H1 (cell line): ENCODE measurements at regions not wholly inside any gene's neighbourhood (a gene's known extent, or its start where the extent isn't known, plus 50 kb on each side); places are given as distances from the start of the nearest gene placed in this dataset.

ENCODE experiments used
- CTCF ChIA-PET: fragments of 300-600 bp; sonication (Branson Sonifier 250); formaldehyde crosslinking; loops from one replicate; lab custom pipeline; 2021; ENCODE audit not compliant: partially characterized antibody; lab: Charles Lee
- POLR2A ChIA-PET: fragments of 300-600 bp; sonication (Branson Sonifier 250); formaldehyde crosslinking; loops from one replicate; lab custom pipeline; 2021; ENCODE audit warnings: inconsistent platforms; ENCODE audit not compliant: partially characterized antibody; lab: Charles Lee
- DNase-seq, 2 experiments: peaks; one replicate each; pipeline versions ENCODE4 v3.0.0 to v3.0.0-alpha.2; 2010 to 2022; ENCODE audit warnings: low spot score in 2 of 2, low read depth in 1 of 2, mixed read lengths in 1 of 2
- FAIRE-seq: peaks from 2 replicates; lab custom pipeline; 2011; peaks lifted over from hg19 to GRCh38; lab: Jason Lieb, UNC
- H2AFZ ChIP-seq: 2 replicates; pipeline ENCODE4 v1.8.1; 2012; ENCODE audit warnings: low read length, inconsistent platforms
- H2AK5ac ChIP-seq: 2 replicates; pipeline ENCODE4 v1.6.1; 2013; ENCODE audit warnings: low read depth, low read length
- H2BK120ac ChIP-seq: replicated peaks from 2 replicates; pipeline ENCODE3; 2013; ENCODE audit warnings: low read depth, low read length, inconsistent platforms
- H2BK12ac ChIP-seq: 2 replicates; pipeline ENCODE4 v1.6.1; 2013; ENCODE audit warnings: low read depth, low read length
- H2BK15ac ChIP-seq: 2 replicates; pipeline ENCODE4 v1.6.1; 2013; ENCODE audit warnings: low read length
- H2BK20ac ChIP-seq: 2 replicates; pipeline ENCODE4 v1.6.1; 2013; ENCODE audit warnings: low read length
- H2BK5ac ChIP-seq: 2 replicates; pipeline ENCODE4 v1.6.1; 2013; ENCODE audit warnings: low read depth, low read length
- H3K14ac ChIP-seq: 2 replicates; pipeline ENCODE4 v1.6.1; 2013; ENCODE audit warnings: inconsistent platforms; ENCODE audit not compliant: insufficient read length
- H3K18ac ChIP-seq: 2 replicates; pipeline ENCODE4 v1.6.1; 2013; ENCODE audit warnings: low read length; ENCODE audit errors: extremely low read depth
- H3K23ac ChIP-seq: 2 replicates; pipeline ENCODE4 v1.6.1; 2013; ENCODE audit warnings: inconsistent platforms; ENCODE audit not compliant: insufficient read length
- H3K23me2 ChIP-seq: 2 replicates; pipeline ENCODE4 v1.6.1; 2013; ENCODE audit warnings: low read depth, low read length
- H3K27ac ChIP-seq: 2 replicates; pipeline ENCODE4 v1.6.1; 2011; ENCODE audit warnings: low read depth, low read length, inconsistent platforms
- H3K27me3 ChIP-seq, 4 experiments: replicated peaks in 1 of 4; 1 replicate in 1 of 4; 2 replicates in 3 of 4; pipeline versions ENCODE4 v1.6.1 to v1.8.1; 2011 to 2013; ENCODE audit warnings: low read length in 3 of 4, mild to moderate bottlenecking in 3 of 4, inconsistent platforms in 2 of 4, mixed read lengths in 2 of 4, moderate library complexity in 1 of 4; ENCODE audit not compliant: control insufficient read depth in 3 of 4, insufficient read depth in 3 of 4; ENCODE audit errors: extremely low read depth in 1 of 4
- H3K36me3 ChIP-seq, 4 experiments: 2 replicates each; pipeline versions ENCODE4 v1.6.1 to v1.8.1; 2011 to 2013; ENCODE audit warnings: mild to moderate bottlenecking in 4 of 4, low read length in 3 of 4, moderate library complexity in 2 of 4, control low read depth in 1 of 4, inconsistent platforms in 1 of 4; ENCODE audit not compliant: insufficient read depth in 4 of 4, control insufficient read depth in 2 of 4
- H3K4ac ChIP-seq: replicated peaks from 2 replicates; pipeline ENCODE3; 2013; ENCODE audit warnings: low read length, low read depth, mixed read lengths, inconsistent platforms; ENCODE audit not compliant: insufficient read length
- H3K4me1 ChIP-seq, 4 experiments: replicated peaks in 1 of 4; 1 replicate in 1 of 4; 2 replicates in 3 of 4; pipeline versions ENCODE4 v1.6.1 to v1.8.1; 2011 to 2013; ENCODE audit warnings: low read length in 3 of 4, inconsistent platforms in 2 of 4, mixed read lengths in 1 of 4; ENCODE audit not compliant: insufficient read depth in 4 of 4, control insufficient read depth in 3 of 4
- H3K4me2 ChIP-seq, 2 experiments: 2 replicates each; pipeline versions ENCODE4 v1.6.1 to v1.8.1; 2011 to 2013; ENCODE audit warnings: low read depth in 2 of 2, low read length in 2 of 2, control low read depth in 1 of 2, inconsistent platforms in 1 of 2, mild to moderate bottlenecking in 1 of 2; ENCODE audit not compliant: insufficient read depth in 1 of 2
- H3K4me3 ChIP-seq, 4 experiments: fragments of 200-600, 300-600 bp in 1 of 4; sonication (generic), shearing (Covaris generic), sonication (Bioruptor Twin) in 1 of 4; 2 replicates each; pipeline versions ENCODE4 v1.5.1 to v1.8.1; 2011 to 2016; ENCODE audit warnings: low read length in 4 of 4, low read depth in 3 of 4, control low read depth in 2 of 4, inconsistent platforms in 2 of 4, mild to moderate bottlenecking in 2 of 4, mixed read lengths in 1 of 4, moderate library complexity in 1 of 4; ENCODE audit not compliant: insufficient read depth in 2 of 4; ENCODE audit errors: extremely low read depth in 1 of 4
- H3K56ac ChIP-seq: replicated peaks from 2 replicates; pipeline ENCODE3; 2013; ENCODE audit warnings: low read depth, mild to moderate bottlenecking, mixed read lengths, low read length, inconsistent platforms; ENCODE audit not compliant: insufficient read length
- H3K79me1 ChIP-seq: 2 replicates; pipeline ENCODE4 v1.6.1; 2013; ENCODE audit warnings: low read depth, low read length, control low read depth
- H3K79me2 ChIP-seq, 2 experiments: 2 replicates each; pipeline versions ENCODE4 v1.6.1 to v1.8.1; 2012 to 2013; ENCODE audit warnings: low read length in 2 of 2, mild to moderate bottlenecking in 2 of 2, inconsistent platforms in 1 of 2; ENCODE audit not compliant: insufficient read depth in 2 of 2, control insufficient read depth in 1 of 2
- H3K9ac ChIP-seq, 4 experiments: replicated peaks in 1 of 4; 1 replicate in 1 of 4; 2 replicates in 3 of 4; pipeline versions ENCODE4 v1.6.1 to v1.8.1; 2011 to 2013; ENCODE audit warnings: low read depth in 3 of 4, low read length in 3 of 4, control low read depth in 2 of 4, mild to moderate bottlenecking in 2 of 4, moderate library complexity in 2 of 4, inconsistent platforms in 1 of 4; ENCODE audit errors: extremely low read depth in 1 of 4
- H3K9me3 ChIP-seq, 2 experiments: 2 replicates each; pipeline versions ENCODE4 v1.6.1 to v1.8.1; 2012 to 2013; ENCODE audit warnings: mild to moderate bottlenecking in 2 of 2, moderate library complexity in 2 of 2, control low read depth in 1 of 2, inconsistent platforms in 1 of 2, low read depth in 1 of 2, low read length in 1 of 2, mixed read lengths in 1 of 2; ENCODE audit not compliant: insufficient read depth in 2 of 2
- H4K20me1 ChIP-seq, 2 experiments: replicated peaks in 1 of 2; 2 replicates each; pipeline versions ENCODE3 to v1.8.1; 2011 to 2013; ENCODE audit warnings: inconsistent platforms in 2 of 2, low read length in 2 of 2, mild to moderate bottlenecking in 1 of 2; ENCODE audit not compliant: insufficient read depth in 2 of 2, control insufficient read depth in 1 of 2
- H4K5ac ChIP-seq: 2 replicates; pipeline ENCODE4 v1.6.1; 2013; ENCODE audit warnings: low read length, low read depth, mixed read lengths, inconsistent platforms; ENCODE audit not compliant: insufficient read length
- H4K8ac ChIP-seq: 2 replicates; pipeline ENCODE4 v1.8.0; 2013; ENCODE audit warnings: mild to moderate bottlenecking, moderate library complexity, low read length, inconsistent platforms; ENCODE audit not compliant: insufficient read depth; ENCODE audit errors: extremely low read depth
- H4K91ac ChIP-seq: replicated peaks from 2 replicates; pipeline ENCODE3; 2013; ENCODE audit warnings: low read length, mixed read lengths, inconsistent platforms; ENCODE audit not compliant: insufficient read length
- CREB1 ChIP-seq: IDR thresholded peaks from 2 replicates; pipeline ENCODE4 v1.6.1; 2012; ENCODE audit warnings: inconsistent platforms
- CTBP2 ChIP-seq: IDR thresholded peaks from 2 replicates; pipeline ENCODE4 v1.7.0; 2011; ENCODE audit warnings: borderline replicate concordance, mild to moderate bottlenecking, moderate library complexity, mixed read lengths, low read length; ENCODE audit not compliant: insufficient read depth, insufficient read length
- CTCF ChIP-seq, 3 experiments: IDR thresholded peaks; 1 replicate in 2 of 3; 2 replicates in 1 of 3; pipeline versions ENCODE4 v1.5.1 to v1.6.1; 2011; ENCODE audit warnings: low read length in 3 of 3, mild to moderate bottlenecking in 3 of 3, inconsistent platforms in 2 of 3, low read depth in 1 of 3, moderate library complexity in 1 of 3; ENCODE audit not compliant: insufficient read depth in 1 of 3; ENCODE audit errors: control extremely low read depth in 1 of 3
- GTF2F1 ChIP-seq: IDR thresholded peaks from 2 replicates; pipeline ENCODE4 v1.6.1; 2012; ENCODE audit warnings: low read depth, low read length, improper control_type of control experiment, borderline replicate concordance
- JUN ChIP-seq: IDR thresholded peaks from 2 replicates; pipeline ENCODE4 v1.6.1; 2011; ENCODE audit warnings: low read depth, mild to moderate bottlenecking, improper control_type of control experiment, low read length
- KDM1A ChIP-seq: fragments of 200-600, 300-600 bp; sonication (generic); IDR thresholded peaks from 2 replicates; pipeline ENCODE4 v1.7.1; 2016; ENCODE audit warnings: mild to moderate bottlenecking, low read length, borderline replicate concordance
- NANOG ChIP-seq: IDR thresholded peaks from 2 replicates; pipeline ENCODE4 v1.6.1; 2011; ENCODE audit warnings: low read length, low read depth, mild to moderate bottlenecking, inconsistent platforms; ENCODE audit not compliant: insufficient read depth, poor library complexity, severe bottlenecking
- POU5F1 ChIP-seq: IDR thresholded peaks from 2 replicates; pipeline ENCODE4 v1.6.1; 2011; ENCODE audit warnings: low read depth, mild to moderate bottlenecking, low read length, moderate library complexity
- RNF2 ChIP-seq: fragments of 200-900, 300-1000 bp; sonication (generic); IDR thresholded peaks from 2 replicates; pipeline ENCODE4 v1.7.1; 2016; ENCODE audit warnings: borderline replicate concordance, low read depth, mild to moderate bottlenecking, antibody characterized with exemption, low read length; ENCODE audit not compliant: poor library complexity, severe bottlenecking; ENCODE audit errors: missing control alignments
- SP1 ChIP-seq: IDR thresholded peaks from 2 replicates; pipeline ENCODE4 v1.6.1; 2011; ENCODE audit warnings: low read depth, low read length
- WGBS, 2 experiments: shearing (Covaris generic) in 1 of 2; methylation state at CpG; one replicate each; pipeline versions ENCODE4 v1.1.6 to v1.1.7; 2013 to 2015; ENCODE audit warnings: low lambda C conversion rate in 2 of 2, mixed read lengths in 2 of 2, inconsistent platforms in 1 of 2, low coverage in 1 of 2, missing lambda C conversion rate in 1 of 2; ENCODE audit not compliant: insufficient replicate concordance in 2 of 2, insufficient coverage in 1 of 2, insufficient read length in 1 of 2; ENCODE audit errors: extremely low coverage in 1 of 2, missing lambda C conversion rate in 1 of 2; 5-methylcytosine and 5-hydroxymethylcytosine counted together

- POLR2A ChIA-PET = no interaction called here
- TF ChIP-seq GTF2F1 = no peak
- TF ChIP-seq KDM1A = no peak
- TF ChIP-seq NANOG = no peak
- TF ChIP-seq CTCF (IDR thresholded peaks at IDR 0.05; ENCODE audit: control extremely low read depth in 1 of 3, insufficient read depth in 1 of 3, low read depth in 1 of 3, low read length in 3 of 3) = no peak
- TF ChIP-seq JUN = no peak
- TF ChIP-seq CREB1 = no peak
- no peak for TF ChIP-seq POU5F1
- no peak for TF ChIP-seq RNF2
- no peak for TF ChIP-seq CTBP2
- TF ChIP-seq SP1 = no peak
These were observed 67.7 kb upstream of the GATA6 start for GRCh38 chr18:22101731-22102130.

More at GRCh38 chr18:22101731-22102130, 67.7 kb upstream of the GATA6 start:
- no peak overlapping the region for H3K14ac ChIP-seq
- H3K27me3 ChIP-seq = no peaks in the 10 kb centered on the region
- H3K27ac ChIP-seq = no peak overlapping the region
- CTCF ChIA-PET = no interaction called here
- no peak overlapping the region for H4K91ac ChIP-seq
- H2BK5ac ChIP-seq = no peak overlapping the region
- no peak overlapping the region for H3K23ac ChIP-seq
- no peaks in the 10 kb centered on the region for H3K36me3 ChIP-seq
- 88% methylated on average over 4 of the region's 4 CpGs; no CpG with 5 or more reads in 1 of the 2 experiments for WGBS, 2 experiments
- no peak overlapping the region for H3K4ac ChIP-seq
- no peak overlapping the region for H3K56ac ChIP-seq
- H4K20me1 ChIP-seq = no peaks in the 10 kb centered on the region
- DNase-seq (no peak), FAIRE-seq (no peak)
- H2BK20ac ChIP-seq = no peak overlapping the region
- no peak overlapping the region for H3K4me2 ChIP-seq
- no peak overlapping the region for H2BK120ac ChIP-seq
- H4K5ac ChIP-seq = no peak overlapping the region
- H3K4me3 ChIP-seq = no peak overlapping the region
- peaks cover 0 to 4% (median under 1%) of the 10 kb centered on the region in 4 experiments; a peak in 3 of 7 replicates for H3K4me1 ChIP-seq
- H3K79me2 ChIP-seq = no peaks in the 10 kb centered on the region
- no peak overlapping the region for H2AFZ ChIP-seq
- peaks cover 1% of the 10 kb centered on the region; the same call in 1 of the 2 replicates for H3K23me2 ChIP-seq
- no peak overlapping the region for H3K9ac ChIP-seq
- no peak overlapping the region for H2AK5ac ChIP-seq
- H2BK12ac ChIP-seq = no peak overlapping the region
- no peak overlapping the region for H4K8ac ChIP-seq
- no peak overlapping the region for H2BK15ac ChIP-seq
- no peak overlapping the region for H3K18ac ChIP-seq
- no peaks in the 10 kb centered on the region for H3K9me3 ChIP-seq
- no peaks in the 10 kb centered on the region for H3K79me1 ChIP-seq
